NCI-H748 (cell line): ENCODE measurements at regions not wholly inside any gene's neighbourhood (a gene's known extent, or its start where the extent isn't known, plus 50 kb on each side); places are given as distances from the start of the nearest gene placed in this dataset.

Source experiments
- DNase-seq: peaks from one replicate; lab custom pipeline; 2025; ENCODE audit not compliant: unreplicated experiment; lab: John Stamatoyannopoulos, UW

- no peak for DNase-seq
Measured at GRCh38 chr16:86104537-86105048, 205.6 kb downstream of the IRF8 start.

DNA sequence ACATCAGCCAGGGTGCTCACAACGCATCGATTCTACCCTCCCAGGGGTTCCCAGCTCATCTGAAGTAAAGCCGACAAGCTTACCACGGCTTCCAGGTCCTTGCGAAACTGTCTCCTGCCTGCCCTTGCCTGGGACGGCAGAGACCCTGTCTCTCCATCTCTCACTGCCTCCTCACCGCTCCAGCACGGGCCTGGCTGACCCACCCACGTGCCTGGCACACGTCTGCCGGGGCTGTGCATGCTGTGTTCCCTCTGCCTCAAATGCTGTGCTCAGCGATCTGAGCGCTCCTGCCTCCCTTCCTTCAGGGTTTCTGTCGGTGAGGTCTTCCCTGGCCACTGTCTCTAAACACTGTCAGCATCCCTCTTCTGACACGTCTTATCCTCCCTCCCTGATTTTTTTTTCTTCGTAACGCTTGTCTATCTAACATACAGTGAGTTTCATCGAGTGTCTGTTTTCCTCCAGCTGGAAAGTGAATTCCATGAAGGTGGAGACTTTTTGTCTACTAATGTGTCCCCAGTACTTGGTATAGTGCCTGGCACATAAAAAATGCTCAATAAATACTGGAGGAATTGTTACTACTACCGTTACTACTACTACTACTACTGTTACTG is 208.4 kb downstream of the IRF8 start:
- no peak for DNase-seq

DNA sequence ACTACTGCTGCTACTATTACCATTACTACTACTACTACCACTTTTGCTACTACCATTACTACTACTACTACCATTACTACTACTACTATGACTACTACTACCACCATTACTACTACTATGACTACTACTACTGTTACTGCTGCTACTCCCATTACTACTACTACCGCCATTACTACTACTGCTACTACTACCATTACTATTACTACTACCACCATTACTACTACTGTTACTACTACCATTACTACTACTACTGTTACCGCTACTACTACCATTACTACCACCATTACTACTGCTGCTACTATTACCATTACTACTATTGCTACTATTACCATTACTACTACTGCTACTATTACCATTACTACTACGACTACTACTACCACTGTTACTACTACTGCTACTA is 209.1 kb downstream of the IRF8 start:
- DNase-seq, result no peak

DNA sequence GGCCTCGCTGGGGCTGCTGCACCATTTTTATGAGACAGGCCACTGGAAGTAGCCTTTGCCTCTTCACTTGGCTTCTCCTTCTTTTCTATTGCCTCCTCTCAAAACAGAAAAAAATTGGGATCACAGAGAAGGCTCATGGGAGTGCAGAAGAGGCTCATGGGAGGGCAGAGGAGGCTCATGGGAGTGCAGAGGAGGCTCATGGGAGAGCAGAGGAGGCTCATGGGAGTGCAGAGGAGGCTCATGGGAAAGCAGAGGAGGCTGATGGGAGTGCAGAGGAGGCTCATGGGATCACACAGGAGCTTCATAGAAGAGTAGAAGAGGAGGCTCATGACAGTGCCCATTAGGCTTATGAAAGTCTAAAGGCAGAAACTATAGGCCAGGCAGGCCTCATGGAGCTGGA is 211.2 kb downstream of the IRF8 start:
- DNase-seq, result no peak

DNA sequence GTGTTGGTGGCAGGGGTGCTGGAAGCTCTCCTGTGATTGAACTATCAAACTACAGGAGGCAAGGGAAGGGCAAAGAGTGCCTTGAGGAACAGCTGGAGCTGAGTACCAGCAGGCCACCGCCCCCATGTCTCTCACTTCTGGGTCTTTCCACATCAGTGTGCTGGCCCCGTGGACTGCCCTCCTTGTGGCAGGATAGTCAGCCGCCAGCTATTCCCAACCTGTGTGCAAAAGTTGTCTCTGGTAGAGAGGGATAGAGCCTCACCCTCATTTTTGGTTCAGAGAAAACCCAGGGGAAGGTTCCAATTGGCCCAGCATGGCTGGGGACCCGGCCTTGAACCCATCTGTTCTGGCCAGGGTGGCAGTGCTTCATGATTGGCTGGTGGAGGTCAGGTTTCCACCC is 211.8 kb downstream of the IRF8 start:
- DNase-seq, result no peak

DNA sequence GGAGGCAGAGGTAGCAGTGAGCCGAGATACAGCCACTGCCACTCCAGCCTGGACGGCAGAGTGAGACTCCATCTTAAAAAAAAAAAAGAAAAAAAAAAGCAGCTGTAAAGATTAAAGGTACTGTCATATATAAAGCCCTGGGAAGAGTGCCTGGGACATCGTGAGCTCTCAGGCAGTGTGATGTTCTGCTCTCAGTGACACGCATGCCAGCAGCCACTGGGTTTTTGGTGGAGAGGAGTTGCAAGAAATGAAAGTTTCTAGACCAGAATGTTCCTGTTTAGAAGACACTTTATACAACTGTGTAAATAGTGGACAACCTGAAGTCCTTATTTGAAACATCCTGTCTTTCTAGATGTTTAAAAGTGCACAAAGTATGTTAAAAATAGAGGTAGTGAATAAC is 213.2 kb downstream of the IRF8 start:
- DNase-seq, result no peak

- no peak for DNase-seq
Measured at GRCh38 chr16:86117235-86117634, 218.3 kb downstream of the IRF8 start.

- no peak for DNase-seq
Measured at GRCh38 chr16:86117756-86118155, 218.8 kb downstream of the IRF8 start.

GRCh38 chr16:86118467-86119307 is 219.7 kb downstream of the IRF8 start:
- DNase-seq, result no peak

- DNase-seq, result no peak
Measured at GRCh38 chr16:86120201-86121192, 221.5 kb downstream of the IRF8 start.

GRCh38 chr16:86121374-86122010 is 222.5 kb downstream of the IRF8 start:
- DNase-seq, result no peak

DNA sequence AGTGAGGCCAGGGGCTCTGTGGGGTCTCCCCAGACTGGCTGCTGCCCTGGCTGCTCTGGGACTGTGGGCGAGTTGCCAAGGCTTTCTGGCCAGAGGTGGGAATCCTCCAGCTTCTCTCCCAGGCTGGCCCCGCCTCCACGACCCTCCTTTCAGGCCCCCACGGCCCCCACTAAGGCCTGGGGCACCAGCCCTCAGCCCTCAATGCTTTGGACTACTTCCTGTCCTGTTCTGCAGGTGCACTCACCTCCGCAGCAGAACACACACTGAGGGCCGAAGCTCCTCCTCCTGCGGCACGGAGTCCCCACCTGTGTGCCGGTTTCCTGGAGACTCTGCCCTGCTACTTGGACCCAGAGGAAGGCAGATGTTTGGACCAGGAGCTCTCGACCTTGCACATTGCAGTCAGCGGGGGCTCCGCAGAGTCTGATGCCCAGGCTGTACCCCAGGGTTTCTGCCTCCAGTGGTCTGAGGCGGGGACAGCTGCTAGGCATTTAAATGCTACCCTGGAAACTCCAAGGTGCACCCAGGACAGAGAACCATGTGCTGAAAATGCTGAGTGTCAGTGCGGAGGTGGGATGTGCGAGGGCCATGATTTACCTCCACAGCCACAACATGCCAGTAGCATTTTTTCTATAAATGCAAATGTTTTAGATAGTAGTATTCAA is 223.8 kb downstream of the IRF8 start:
- no peak for DNase-seq

GRCh38 chr16:86124321-86124720 is 225.4 kb downstream of the IRF8 start:
- no peak for DNase-seq

DNA sequence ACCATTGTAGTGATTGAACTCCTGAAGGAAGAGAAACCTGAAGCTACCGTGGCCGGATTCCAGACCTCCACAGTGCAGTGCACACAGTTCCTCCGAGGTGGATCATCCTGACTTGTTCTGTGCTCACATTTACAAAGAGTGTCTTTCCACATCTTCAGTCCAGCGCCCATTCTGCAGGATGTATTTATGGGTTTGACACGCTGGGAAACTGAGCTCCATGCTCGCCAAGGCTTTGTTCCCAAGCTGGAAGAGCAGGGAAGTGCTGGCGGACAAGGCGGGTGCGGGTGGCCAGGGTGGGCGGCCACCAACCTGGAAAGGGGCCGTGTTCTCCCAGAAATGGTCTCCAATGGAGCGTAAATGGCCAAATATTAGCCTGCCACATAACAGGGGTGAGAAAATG is 227.9 kb downstream of the IRF8 start:
- DNase-seq, result no peak

GRCh38 chr16:86127366-86127765 is 228.4 kb downstream of the IRF8 start:
- no peak for DNase-seq

- no peak for DNase-seq
Measured at GRCh38 chr16:86128246-86128645, 229.3 kb downstream of the IRF8 start.

GRCh38 chr16:86129541-86129940 is 230.6 kb downstream of the IRF8 start:
- no peak for DNase-seq

DNA sequence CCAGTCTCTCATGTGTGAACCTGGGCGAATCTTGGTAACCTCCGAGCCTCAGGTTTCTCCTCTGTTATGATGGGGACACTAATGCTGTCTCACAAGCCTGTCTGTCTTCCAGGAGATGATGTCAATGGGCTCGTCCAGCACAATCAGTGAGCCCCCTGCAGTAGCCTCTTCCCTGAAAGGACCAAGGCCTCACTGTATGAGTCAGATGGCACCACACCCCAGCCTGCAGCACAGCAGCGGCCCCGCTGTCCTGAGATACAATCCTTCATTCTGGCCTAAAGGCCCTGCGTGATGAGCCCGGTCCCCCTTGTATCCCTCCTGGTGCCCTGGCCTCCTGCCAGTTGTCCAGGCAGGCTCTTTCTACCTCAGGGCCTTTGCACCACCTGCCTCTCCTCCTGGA is 234.4 kb downstream of the IRF8 start:
- no peak for DNase-seq

DNA sequence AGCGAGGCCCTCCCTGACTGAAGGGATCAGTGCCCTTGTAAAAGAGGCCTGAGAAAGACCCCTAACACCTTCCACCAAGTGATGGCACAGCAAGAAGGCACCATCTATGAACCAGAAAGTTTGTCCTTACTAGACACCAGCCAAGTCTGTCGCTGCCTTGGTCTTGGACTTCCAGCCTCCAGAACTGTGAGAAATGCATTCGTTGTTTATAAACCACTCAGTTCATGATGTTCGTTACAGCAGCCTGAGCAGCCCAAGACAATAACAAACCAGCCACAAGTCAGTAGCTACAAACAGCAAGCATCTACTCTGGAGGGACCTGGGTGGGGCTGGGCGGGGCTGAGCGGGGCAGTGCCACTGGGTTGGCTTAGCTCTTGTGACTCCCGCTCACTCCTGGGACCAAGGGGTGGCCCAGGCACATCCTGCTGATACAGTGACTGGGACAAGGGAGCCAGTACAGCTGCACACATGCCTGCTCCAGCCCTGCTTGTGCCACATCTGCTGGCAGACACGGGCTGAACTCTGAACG is 234.9 kb downstream of the IRF8 start:
- no peak for DNase-seq
